NCI-H1436 (cell line): ENCODE measurements at regions not wholly inside any gene's neighbourhood (a gene's known extent, or its start where the extent isn't known, plus 50 kb on each side); places are given as distances from the start of the nearest gene placed in this dataset.
"Not testable (repeated sequence)": the region's sequence is repeated elsewhere in the genome, so short reads cannot be mapped to it uniquely, and the experiment has no call there.

Experiments used
- DNase-seq: peaks from one replicate; lab custom pipeline; 2025; lab: John Stamatoyannopoulos, UW

DNA sequence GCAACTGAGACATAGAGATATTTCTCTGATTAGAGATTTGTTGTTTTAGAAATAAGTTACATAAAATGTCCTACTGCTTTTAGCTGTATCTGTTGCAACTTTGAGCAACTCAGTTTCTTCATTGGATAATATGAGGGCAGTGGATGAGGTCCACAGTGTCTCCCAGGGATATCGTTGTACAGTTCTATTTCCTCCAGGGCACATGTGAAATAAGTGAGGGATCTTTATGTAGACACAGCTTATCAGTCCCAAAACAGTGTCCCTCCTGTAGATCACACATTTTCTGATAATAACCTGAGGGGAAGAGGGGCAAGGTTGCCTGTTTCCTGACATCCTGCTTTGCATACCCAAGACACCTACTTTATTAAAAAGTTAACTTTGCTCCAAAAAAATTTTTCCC, 1231.2 kb upstream of the ZEB2 start:
- DNase-seq = no peak

DNA sequence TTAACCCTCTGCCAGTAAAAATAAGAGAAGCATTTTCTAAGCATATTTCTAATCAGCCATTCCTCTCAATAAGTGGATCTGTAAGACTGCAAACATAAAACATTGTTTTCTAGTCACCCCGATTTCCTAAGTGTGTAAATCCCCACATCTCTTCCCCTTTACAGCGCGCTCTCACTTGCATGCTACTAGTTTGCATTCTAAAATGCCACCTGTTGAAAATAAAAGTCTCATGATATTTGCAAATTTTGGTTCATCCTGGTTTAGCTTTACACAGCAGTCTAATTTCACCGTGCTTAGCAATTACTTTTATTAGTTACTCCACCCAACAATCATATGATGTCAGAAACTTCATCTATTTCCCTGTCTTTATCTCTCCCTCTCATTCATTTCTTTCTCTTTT, 1230.7 kb upstream of the ZEB2 start:
- DNase-seq = no peak

DNA sequence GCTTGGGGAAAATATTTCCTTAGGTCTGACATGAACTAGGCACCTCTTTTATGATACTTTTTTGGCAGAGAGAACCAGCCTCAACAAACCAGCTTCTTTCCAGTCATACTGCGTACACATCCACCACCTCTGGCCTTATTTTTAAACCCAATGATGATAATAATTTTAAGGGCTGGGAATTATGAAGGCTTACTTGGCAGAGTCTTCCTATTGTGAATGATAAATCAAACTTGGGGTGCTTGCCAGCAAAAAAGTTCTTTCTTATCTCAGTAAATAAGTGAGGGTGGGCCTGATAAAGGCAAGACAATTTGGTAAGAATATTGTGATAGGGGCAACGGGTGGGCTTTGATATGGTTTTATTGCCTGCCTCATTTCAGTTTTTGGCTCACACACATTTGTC, 1230.2 kb upstream of the ZEB2 start:
- no peak for DNase-seq

DNA sequence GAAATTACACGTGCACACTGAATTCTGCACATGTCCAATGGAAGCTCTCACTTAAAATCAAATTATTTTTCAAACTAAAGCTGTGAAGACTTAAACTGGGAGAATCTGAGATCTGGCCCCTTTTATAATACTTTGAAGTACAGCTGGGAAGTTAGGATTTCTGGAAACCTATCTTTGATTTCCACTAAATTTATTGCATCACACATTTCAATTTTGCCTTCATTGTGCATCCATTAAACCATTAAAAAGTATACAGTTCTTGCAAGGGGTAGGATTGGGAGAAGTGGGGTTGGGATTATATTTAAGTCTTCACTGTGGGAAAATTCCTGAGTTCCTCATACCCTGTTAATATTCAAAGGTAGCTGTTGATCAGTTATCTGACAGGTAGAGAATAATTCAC, 1229.6 kb upstream of the ZEB2 start:
- DNase-seq = no peak

DNA sequence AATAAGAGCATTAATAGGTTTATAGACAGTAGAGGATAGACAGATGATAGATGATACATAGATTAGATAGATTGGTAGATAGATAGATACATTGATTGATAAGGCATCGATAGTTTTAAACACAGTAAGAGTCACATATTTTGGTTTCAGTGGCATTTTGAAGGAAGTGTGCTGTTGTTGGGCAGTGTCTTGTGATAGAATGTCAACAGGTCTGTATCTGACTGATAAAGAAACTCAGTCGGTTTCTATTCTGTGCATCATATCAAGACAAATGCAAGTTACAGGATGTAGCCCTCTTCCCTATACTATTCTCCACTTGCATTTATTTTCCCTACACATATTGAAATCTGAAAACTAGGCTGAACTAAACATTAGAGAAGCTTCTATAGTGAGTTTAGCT, 1229.0 kb upstream of the ZEB2 start:
- DNase-seq = no peak

DNA sequence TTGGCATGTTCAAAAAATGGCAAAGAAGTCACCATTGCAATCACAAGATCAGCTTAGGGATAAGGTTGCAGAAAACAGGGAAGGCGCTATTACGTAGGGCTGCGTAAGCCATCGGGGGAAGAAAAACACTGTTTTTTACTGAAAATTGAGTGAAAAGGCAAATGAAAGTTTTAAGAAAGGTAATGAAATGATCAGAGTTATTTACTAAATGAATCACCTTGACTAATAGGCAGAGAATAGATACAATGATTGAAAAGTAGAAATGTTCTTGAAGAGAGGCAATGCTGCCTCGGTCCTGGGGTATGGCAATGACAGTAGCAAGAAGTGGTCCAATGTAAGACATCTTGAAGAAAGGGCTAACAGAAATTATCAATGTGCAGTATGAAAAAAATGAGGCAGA, 1227.8 kb upstream of the ZEB2 start:
- no peak for DNase-seq

DNA sequence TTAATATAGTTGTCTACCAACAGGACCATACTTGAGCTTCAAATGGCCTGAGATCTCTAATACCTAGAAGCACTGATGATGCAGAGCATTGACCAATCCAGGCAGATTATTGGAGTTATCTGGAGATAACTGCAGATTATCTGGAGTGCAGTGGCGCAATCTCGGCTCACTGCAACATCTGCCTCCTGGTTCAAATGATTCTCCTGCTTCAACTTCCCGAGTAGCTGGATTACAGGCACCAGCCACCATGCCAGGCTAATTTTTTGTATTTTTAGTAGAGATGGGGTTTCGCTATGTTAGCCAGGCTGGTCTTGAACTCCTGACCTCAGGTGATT, 1225.4 kb upstream of the ZEB2 start:
- DNase-seq = not testable (repeated sequence)

DNA sequence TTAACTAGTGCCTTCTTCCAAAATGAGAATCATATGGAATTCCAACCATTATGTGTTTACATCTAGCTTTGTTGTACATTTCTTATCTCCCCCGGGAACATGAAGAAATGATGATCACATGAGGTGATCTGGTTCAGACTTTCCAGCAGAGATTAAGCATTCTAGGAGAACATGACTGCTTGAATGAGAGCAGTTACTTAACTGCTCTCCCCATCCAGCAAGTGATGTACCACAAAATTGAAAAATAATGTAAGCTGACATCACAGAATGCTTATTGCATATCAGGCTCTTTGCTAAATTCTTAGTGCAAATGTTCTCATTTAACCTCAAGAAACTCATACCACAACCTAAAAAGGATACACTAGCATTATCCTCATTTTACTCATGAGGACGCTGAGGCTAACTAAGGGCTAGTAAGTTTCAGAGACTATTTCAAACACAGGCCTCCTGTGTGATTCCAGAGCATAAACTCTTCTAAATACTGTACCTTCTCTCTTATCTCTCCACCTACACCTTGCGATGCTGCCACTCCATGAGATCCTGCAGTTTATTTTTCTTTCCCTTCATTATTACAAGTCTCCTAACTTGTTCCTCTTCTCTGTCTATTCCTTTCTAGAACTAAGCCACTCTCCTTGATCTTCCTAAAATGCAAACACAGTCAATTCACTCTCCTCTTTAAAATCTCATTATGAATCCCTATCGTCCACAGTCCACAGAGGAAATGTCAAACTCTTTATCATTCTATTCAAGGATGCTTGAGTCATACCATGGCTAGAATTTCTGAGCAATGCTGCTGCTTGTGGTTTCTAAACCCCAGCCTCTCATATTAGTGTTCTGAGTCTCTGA, 1224.8 kb upstream of the ZEB2 start:
- no peak for DNase-seq

DNA sequence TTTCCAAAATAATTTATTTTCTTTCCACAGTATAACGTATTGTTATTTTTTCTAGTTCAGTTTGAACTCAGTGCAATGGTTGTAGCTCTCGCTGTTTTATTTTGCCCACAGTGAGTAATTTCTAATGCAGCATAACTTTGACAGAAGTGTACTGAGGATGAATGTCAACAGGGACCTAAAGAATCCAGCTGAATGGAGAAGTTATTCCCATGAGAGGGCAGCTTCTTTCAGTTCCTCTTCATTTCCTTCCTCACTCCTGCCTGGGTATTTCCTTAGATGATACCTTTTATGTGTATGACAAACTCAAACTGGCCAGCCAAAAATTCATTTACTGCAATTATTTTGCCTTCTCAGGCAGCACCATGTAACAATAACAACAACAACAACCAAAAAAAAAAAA, 1223.1 kb upstream of the ZEB2 start:
- DNase-seq = no peak

DNA sequence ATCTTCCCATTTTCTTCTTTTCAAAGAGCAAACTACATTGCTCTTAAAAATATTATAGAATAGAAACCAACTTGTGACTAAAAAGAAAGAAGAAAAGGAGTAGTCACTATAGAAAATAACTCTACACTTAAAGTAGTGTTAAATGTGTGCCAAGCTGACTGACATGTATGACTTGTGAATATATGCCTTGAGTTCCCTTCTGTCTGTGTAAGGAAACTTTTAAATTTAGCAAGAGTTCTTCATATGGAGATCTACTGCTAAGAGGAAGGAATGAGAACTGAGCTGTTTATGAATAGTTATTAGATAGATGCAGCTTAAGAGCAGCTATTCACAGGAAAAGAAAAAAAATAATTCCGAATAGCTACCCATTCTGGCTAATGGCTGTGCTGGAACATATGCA, 1221.7 kb upstream of the ZEB2 start:
- DNase-seq = no peak

DNA sequence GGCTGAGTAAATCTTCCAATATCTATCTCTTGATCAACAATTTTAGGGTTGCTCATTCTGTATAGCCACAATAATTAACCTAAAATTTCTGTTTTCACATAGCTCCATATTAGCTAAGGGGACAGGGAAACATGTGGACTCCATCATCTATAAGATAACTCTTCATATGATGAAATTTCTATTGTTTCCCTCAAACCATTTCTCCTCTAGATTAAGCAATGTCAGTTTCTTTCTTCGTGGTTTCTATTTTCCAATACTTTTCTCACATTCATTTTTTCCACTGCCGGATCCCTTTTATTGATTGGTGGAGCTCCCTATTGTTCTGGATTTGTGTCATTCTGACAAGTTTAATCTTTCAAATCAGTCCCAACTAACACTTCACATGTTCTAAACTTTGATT, 1221.3 kb upstream of the ZEB2 start:
- no peak for DNase-seq

DNA sequence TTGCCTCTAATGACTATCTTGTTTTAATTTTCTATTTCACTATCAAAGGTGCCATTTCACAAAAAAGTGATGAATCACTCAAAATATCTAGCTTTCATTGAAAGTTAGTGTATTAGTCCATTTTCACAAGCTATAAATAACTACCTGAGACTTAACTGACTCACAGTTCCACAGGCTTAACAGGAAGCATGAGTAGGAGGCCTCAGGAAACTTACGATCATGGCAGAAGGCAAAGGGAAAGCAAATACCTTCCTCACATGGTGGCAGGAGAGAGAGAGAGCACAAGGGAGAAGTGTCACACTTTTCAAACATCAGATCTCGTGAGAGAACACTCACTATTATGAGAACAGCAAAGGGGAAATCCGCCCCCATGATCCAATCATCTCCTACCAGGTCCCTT, 1220.4 kb upstream of the ZEB2 start:
- DNase-seq = no peak

DNA sequence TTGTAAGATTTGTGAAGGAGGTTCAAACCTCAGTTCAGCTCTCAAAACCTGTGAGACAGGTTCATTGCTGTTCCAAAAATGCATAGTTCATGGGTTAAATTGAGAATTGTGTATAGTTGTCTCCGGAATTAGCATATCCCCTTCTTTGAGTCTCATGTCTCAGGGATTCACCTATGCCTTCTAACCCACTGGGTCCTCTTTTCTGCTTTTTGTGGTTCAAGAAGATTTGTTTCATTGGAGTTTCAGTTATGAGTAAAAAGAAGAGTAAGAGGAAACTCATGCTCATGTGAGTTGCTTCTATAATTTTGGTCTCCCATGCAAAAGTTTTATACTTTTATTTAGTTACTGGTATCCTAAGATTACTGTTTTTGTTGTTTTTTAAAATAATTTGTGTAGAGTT, 1219.8 kb upstream of the ZEB2 start:
- DNase-seq = no peak

DNA sequence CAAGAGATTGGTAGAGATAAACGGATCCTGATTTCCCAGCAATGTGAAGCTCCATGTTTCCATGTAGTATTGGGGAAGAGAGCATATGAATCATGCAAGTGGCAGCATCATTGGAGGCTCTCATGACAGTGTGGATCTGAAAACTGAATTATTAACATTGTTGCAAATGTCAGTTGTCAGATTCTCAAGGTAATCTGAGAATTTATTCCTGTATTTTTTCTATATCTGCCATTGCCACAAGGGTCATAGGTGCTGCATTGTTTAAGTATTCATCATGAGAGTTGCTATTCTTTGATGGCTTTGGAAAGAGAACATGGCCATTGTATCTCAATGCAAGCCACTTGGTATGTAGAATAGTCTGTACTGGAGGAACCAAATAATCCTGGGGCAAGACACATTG, 1217.0 kb upstream of the ZEB2 start:
- no peak for DNase-seq

DNA sequence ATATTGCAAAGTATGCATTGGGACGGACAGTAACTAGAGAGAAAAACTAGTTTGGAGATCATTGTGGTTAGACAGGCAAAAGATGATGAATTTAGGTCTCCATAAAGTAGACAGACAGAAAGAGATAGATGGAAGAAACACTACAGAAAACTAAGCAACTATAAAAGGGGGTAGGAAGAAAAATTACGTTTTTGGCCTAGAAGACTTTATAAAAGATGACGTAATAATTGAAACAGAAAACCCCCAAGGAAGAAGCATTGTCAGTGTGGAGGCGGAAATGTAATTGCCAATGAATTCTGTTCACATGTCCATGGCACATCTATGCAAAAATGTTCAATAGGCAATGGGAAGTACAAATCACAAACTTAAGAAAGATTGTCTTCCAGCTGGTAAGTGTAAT, 1211.5 kb upstream of the ZEB2 start:
- no peak for DNase-seq

DNA sequence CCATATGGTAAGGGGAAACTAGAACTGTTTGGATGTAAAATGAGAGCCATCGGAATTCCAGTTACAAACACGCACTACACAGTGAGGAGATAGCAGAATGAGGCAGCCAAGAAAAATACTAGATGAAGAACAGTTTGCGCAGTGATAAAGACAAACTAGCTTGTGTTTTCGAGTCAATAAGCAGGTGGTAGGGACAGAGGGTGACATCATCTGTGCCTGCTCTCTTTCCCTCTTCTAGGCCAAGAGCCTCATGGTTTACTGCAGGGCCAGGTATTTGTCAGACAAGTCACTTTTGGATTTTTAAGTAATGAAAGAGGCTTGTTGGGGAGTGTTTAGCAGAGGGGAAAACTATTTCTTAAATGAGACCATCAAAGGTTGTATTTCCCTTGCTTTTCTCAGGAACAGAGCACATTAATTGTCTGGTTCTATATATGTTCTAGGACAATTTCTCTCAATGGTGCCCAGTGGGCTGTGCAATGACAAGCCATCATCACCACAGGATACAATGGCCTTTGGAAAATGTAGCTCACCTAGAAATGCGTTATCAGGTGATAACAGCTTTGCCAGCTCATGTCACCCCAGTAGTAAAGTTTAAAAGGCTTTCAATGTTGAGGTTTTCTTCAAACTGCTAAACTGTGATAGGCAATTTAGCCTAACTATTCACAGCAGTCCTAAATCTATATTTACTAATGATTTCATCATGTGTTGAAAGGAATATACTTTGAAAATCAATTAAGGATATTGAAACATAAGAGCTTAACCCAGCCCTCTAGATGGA, 1210.3 kb upstream of the ZEB2 start:
- no peak for DNase-seq

DNA sequence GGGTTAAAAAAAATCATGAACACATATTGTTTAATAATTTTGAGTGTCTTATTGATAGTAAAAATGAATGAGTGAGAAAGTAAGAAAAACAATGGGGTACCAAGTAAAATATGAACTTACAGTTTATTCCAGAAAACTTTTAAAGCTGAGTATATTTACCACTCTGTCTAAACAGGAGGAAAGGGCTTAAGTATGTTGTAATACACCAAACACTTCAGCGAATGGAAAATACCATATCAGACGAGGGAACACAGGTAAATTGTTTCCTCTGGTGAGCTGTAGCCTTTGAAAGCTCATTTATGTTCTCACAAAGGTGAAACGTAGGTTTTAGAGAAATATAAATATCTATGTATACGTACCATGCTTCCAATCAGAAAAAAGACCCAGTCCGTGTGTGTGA, 1209.6 kb upstream of the ZEB2 start:
- DNase-seq = no peak

DNA sequence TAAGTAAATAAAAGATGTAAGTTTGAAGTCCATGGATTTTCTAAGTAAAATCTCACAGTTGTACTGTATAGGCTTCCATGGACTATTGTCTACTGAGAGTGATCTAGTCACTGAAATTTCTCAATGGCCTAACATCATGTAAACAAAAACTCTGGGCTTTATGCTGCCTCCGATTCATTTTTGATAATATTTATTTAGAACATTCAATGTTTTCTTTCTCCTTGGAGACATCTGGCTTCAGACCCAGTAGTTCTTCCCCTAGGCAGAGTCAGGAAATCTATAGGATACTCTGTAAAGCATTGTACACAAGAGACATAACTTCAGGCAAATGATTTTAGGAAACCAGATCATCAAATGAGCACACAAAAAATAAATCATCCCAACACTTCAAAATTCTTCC, 1208.6 kb upstream of the ZEB2 start:
- no peak for DNase-seq

DNA sequence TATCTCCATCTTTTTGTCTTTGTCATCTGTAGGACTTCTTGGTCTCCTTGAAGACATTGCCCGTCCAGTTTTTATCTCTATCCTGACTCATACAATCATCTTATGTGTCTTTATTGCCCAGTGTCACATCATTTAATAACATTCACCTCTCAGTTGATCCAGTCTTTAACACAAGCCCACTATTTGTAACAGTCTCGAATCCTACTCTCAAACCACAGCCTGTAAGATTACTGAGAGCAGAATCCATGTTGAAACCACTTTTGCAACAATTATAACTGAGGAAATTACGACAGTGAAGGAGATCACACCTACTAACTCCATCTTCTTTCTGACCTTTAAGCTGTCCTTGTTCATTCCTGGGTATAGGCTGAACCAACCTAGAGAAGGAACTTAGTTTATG, 1206.0 kb upstream of the ZEB2 start:
- DNase-seq = no peak

DNA sequence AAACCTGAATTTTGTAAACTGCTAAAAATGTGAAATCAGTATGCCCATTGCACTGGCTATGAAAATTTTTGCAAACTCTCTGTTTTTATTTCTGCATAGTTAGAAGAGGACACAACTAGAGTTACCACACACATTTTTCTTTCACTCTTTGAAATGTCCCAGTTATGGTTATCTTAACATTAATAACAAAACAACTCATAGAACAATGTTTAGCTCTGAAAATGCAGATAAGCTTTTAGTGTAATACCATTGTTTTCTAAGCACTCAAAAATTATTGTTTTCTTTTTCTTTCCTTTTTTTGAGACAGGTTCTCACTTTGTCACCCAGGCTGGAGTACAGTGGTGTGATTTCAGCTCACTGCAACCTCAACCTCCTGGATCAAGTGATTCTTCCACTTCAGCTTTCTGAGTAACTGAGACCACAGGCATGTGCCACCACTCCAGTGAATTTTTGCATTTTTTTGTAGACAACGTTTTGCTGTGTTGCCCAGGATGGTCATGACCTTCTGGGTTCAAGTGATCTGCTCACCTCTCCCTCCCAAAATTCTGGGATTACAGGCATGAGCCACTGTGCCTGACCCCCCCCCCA, 1204.5 kb upstream of the ZEB2 start:
- no peak for DNase-seq

DNA sequence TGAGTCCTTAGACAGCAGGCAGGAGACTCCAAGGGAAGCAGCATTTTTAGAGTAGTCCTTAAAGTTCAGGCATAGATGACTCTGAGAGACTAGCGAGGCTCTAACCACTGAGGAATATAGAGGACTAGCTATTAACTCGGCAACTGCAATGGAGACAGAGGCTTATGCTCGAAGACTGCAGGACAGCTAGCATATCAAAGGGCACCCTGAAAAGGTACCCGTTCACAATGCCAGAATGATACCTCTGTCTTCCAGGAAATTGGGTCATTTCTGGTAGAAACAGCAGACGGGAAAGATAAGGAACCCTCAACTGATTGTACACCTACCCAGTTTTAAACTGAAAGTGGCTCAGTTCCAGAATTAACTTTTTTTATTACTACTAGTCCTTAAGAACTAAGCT, 1204.0 kb upstream of the ZEB2 start:
- no peak for DNase-seq

DNA sequence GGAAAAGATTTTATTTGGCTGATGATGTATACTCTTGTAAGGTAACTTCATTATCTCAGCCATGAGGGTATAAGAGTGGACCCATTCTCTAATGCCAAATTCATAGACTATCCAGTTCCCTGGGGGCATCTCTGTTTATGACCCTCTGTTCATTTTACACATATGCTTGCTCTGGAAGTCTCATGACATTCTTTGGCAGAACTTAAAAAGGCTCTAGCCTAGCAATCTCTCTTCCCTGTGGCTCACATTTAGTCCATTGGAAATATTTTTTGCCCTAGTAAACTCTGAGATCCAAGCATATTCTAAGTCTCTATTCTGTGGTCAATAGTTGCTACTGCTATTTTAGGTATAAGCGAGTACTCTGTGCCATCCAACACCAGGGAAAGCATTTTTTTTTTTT, 1201.8 kb upstream of the ZEB2 start:
- no peak for DNase-seq

DNA sequence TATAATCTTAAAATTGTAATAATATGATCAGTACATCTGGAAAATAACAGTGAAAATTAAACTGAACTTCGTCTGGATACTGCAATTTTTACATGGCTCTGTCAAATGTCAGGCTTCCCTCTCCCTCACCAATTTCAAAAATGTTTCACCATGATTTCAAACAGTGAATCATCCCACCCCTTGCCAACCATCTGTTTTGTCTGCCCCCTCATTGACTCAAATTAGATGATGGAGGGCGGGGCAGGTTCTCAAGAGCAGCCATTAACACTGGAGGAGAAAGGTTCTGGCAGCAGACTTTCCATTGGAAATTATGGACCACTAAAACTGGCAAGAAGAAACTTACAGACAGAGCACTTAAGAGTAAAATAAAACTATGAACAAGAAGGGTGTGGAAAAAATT, 1195.7 kb upstream of the ZEB2 start:
- DNase-seq = no peak
